GM23338 (cell line): ENCODE measurements at regions not wholly inside any gene's neighbourhood (a gene's known extent, or its start where the extent isn't known, plus 50 kb on each side); places are given as distances from the start of the nearest gene placed in this dataset.

Source experiments
- ATAC-seq: fragments of 200-7000 bp; cut with Tn5 transposase; 3 replicates; pipeline ENCODE4 v1.9.1; 2020
- DNase-seq: peaks from one replicate; pipeline ENCODE4 v3.0.0-alpha.2; 2015; ENCODE audit warnings: low spot score
- H2AFZ ChIP-seq: fragments of 200-600 bp; sonication (generic); 2 replicates; pipeline ENCODE4 v1.8.0; 2016; ENCODE audit warnings: antibody characterized with exemption, mild to moderate bottlenecking, moderate library complexity
- H3F3A ChIP-seq: fragments of 200-600 bp; sonication (generic); replicated peaks from 2 replicates; pipeline ENCODE4 v1.8.0; 2017; ENCODE audit warnings: antibody characterized with exemption, mixed run types, low read depth
- H3K27ac ChIP-seq: fragments of 200-600 bp; sonication (generic); 2 replicates; pipeline ENCODE4 v1.6.1; 2016; ENCODE audit warnings: low read depth
- H3K27me3 ChIP-seq: fragments of 200-600 bp; sonication (generic); 2 replicates; pipeline ENCODE4 v1.8.0; 2016; ENCODE audit warnings: mild to moderate bottlenecking, mixed run types, moderate library complexity; ENCODE audit not compliant: insufficient read depth
- H3K36me3 ChIP-seq: fragments of 200-600 bp; sonication (generic); 2 replicates; pipeline ENCODE4 v1.8.0; 2016; ENCODE audit warnings: mild to moderate bottlenecking; ENCODE audit not compliant: insufficient read depth
- H3K4me1 ChIP-seq: fragments of 200-600 bp; sonication (generic); 2 replicates; pipeline ENCODE4 v1.8.0; 2016; ENCODE audit warnings: mild to moderate bottlenecking, moderate library complexity; ENCODE audit not compliant: insufficient read depth
- H3K4me2 ChIP-seq: fragments of 200-600 bp; sonication (generic); 2 replicates; pipeline ENCODE4 v1.7.1; 2017; ENCODE audit warnings: mixed run types
- H3K4me3 ChIP-seq: fragments of 200-600 bp; sonication (generic); 2 replicates; pipeline ENCODE4 v1.6.1; 2016; ENCODE audit warnings: mixed run types
- H3K79me2 ChIP-seq: fragments of 200-600 bp; sonication (generic); replicated peaks from 2 replicates; pipeline ENCODE4 v1.8.0; 2017; ENCODE audit warnings: mild to moderate bottlenecking; ENCODE audit not compliant: insufficient read depth
- H3K9me2 ChIP-seq: fragments of 200-600 bp; sonication (generic); 2 replicates; pipeline ENCODE4 v1.8.0; 2017; ENCODE audit not compliant: insufficient read depth
- H4K20me1 ChIP-seq: fragments of 200-600 bp; sonication (generic); replicated peaks from 2 replicates; pipeline ENCODE4 v1.8.0; 2017; ENCODE audit warnings: mild to moderate bottlenecking; ENCODE audit not compliant: insufficient read depth
- H3K27ac Mint-ChIP-seq: 2 replicates; pipeline ENCODE4 v1.8.0; 2020; ENCODE audit warnings: inconsistent platforms, mild to moderate bottlenecking, moderate library complexity, mixed read lengths
- H3K27me3 Mint-ChIP-seq: 3 replicates; pipeline ENCODE4 v1.8.0; 2022; ENCODE audit warnings: low read depth, mild to moderate bottlenecking, moderate library complexity, mixed read lengths, inconsistent platforms; ENCODE audit not compliant: insufficient read depth, poor library complexity
- H3K36me3 Mint-ChIP-seq: 3 replicates; pipeline ENCODE4 v1.8.0; 2021; ENCODE audit warnings: low read depth, mild to moderate bottlenecking, inconsistent platforms, moderate library complexity, mixed read lengths
- H3K4me1 Mint-ChIP-seq: 3 replicates; pipeline ENCODE4 v1.8.0; 2020; ENCODE audit warnings: mild to moderate bottlenecking, inconsistent platforms, mixed read lengths
- H3K4me3 Mint-ChIP-seq: 3 replicates; pipeline ENCODE4 v1.8.0; 2021; ENCODE audit warnings: moderate library complexity, mild to moderate bottlenecking, inconsistent platforms, mixed read lengths
- H3K9me3 Mint-ChIP-seq: 3 replicates; pipeline ENCODE4 v1.8.0; 2020; ENCODE audit warnings: moderate library complexity, mild to moderate bottlenecking, inconsistent platforms, mixed read lengths
- EZH2 ChIP-seq: fragments of 200-600 bp; sonication (generic); IDR thresholded peaks from one replicate; pipeline ENCODE4 v1.8.0; 2017; ENCODE audit warnings: antibody characterized with exemption, mild to moderate bottlenecking, low read depth; ENCODE audit not compliant: unreplicated experiment
- NANOG ChIP-seq: IDR thresholded peaks from 2 replicates; pipeline ENCODE4 v1.6.1; 2016; ENCODE audit warnings: antibody characterized with exemption, borderline replicate concordance
- POLR2AphosphoS5 ChIP-seq: IDR thresholded peaks from 2 replicates; pipeline ENCODE4 v1.6.1; 2016; ENCODE audit warnings: antibody characterized with exemption, low read depth
- STAT1 ChIP-seq: IDR thresholded peaks from one replicate; pipeline ENCODE4 v1.6.1; 2016; ENCODE audit warnings: antibody characterized with exemption; ENCODE audit not compliant: unreplicated experiment
- ZNF114 ChIP-seq: fragments of 250-450 bp; sonication (Bioruptor Pico); IDR thresholded peaks from 2 replicates; pipeline ENCODE4 v1.5.0; 2020; ENCODE audit warnings: mild to moderate bottlenecking, moderate library complexity
- TF ChIP-seq, protein P1 (sequence below): fragments of 250-450 bp; sonication (Bioruptor Pico); IDR thresholded peaks from 2 replicates; pipeline ENCODE4 v1.5.0; 2020; ENCODE audit warnings: mild to moderate bottlenecking, moderate library complexity

DNA sequence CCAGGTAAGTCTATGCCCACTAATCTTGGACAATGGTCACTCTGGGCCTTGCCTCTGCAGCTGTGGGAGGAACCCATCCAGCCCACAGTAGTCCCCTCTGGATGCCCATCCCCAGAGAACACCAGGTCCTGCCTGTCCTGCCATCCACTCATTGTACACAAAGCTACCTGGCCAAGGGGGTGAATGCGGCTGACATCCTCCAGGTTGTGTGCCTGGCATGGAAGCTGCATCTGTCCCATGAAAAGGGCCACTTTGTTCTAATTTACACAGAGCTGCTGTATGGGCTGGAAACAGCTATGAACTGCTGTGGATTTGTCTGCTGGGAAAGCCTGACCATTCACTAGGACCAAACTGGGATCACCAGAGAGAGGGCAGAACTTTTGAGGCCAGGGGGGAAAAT, 324.8 kb downstream of the LRFN2 start (continued):
- TF ChIP-seq, protein P1, sequence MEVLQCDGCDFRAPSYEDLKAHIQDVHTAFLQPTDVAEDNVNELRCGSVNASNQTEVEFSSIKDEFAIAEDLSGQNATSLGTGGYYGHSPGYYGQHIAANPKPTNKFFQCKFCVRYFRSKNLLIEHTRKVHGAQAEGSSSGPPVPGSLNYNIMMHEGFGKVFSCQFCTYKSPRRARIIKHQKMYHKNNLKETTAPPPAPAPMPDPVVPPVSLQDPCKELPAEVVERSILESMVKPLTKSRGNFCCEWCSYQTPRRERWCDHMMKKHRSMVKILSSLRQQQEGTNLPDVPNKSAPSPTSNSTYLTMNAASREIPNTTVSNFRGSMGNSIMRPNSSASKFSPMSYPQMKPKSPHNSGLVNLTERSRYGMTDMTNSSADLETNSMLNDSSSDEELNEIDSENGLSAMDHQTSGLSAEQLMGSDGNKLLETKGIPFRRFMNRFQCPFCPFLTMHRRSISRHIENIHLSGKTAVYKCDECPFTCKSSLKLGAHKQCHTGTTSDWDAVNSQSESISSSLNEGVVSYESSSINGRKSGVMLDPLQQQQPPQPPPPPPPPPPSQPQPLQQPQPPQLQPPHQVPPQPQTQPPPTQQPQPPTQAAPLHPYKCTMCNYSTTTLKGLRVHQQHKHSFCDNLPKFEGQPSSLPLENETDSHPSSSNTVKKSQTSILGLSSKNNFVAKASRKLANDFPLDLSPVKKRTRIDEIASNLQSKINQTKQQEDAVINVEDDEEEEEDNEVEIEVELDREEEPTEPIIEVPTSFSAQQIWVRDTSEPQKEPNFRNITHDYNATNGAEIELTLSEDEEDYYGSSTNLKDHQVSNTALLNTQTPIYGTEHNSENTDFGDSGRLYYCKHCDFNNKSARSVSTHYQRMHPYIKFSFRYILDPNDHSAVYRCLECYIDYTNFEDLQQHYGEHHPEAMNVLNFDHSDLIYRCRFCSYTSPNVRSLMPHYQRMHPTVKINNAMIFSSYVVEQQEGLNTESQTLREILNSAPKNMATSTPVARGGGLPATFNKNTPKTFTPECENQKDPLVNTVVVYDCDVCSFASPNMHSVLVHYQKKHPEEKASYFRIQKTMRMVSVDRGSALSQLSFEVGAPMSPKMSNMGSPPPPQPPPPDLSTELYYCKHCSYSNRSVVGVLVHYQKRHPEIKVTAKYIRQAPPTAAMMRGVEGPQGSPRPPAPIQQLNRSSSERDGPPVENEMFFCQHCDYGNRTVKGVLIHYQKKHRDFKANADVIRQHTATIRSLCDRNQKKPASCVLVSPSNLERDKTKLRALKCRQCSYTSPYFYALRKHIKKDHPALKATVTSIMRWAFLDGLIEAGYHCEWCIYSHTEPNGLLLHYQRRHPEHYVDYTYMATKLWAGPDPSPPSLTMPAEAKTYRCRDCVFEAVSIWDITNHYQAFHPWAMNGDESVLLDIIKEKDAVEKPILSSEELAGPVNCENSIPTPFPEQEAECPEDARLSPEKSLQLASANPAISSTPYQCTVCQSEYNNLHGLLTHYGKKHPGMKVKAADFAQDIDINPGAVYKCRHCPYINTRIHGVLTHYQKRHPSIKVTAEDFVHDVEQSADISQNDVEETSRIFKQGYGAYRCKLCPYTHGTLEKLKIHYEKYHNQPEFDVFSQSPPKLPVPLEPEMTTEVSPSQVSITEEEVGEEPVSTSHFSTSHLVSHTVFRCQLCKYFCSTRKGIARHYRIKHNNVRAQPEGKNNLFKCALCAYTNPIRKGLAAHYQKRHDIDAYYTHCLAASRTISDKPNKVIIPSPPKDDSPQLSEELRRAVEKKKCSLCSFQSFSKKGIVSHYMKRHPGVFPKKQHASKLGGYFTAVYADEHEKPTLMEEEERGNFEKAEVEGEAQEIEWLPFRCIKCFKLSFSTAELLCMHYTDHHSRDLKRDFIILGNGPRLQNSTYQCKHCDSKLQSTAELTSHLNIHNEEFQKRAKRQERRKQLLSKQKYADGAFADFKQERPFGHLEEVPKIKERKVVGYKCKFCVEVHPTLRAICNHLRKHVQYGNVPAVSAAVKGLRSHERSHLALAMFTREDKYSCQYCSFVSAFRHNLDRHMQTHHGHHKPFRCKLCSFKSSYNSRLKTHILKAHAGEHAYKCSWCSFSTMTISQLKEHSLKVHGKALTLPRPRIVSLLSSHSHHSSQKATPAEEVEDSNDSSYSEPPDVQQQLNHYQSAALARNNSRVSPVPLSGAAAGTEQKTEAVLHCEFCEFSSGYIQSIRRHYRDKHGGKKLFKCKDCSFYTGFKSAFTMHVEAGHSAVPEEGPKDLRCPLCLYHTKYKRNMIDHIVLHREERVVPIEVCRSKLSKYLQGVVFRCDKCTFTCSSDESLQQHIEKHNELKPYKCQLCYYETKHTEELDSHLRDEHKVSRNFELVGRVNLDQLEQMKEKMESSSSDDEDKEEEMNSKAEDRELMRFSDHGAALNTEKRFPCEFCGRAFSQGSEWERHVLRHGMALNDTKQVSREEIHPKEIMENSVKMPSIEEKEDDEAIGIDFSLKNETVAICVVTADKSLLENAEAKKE (CRISPR knock-in tag), result no peak

DNA sequence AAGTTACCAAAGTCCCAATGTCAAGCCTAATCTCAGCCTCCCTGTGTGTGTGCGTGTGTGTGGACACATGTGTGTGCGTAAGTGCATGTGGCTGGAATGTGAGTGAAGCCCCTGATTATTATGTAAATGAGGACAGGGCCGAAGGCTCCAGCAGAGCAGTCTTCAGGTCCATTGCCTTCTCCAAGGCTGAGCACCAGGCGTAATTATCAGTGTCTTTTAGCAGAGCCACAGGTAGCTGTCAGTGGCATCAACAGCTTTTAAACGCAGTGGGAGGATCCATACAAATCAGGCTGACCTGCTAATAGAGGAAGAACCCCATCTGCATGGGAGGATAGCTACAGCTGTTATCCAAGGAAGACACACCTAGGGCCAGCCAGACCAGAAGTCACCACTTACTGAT, 324.3 kb upstream of the MOCS1 start:
- H3K4me1 Mint-ChIP-seq, result peaks cover 4% of the 10 kb centered on the region
- peaks cover 2% of the 10 kb centered on the region for H3K27me3 Mint-ChIP-seq
- TF ChIP-seq EZH2, result no peak
- TF ChIP-seq STAT1, result no peak
- no peak for TF ChIP-seq POLR2AphosphoS5
- no peak for TF ChIP-seq ZNF114
- no peak for TF ChIP-seq NANOG
- Histone ChIP-seq H3K9me2 (no peaks in the 10 kb centered on the region; the same call in 1 of the 2 replicates), H3K36me3 (no peaks in the 10 kb centered on the region), H4K20me1 (no peaks in the 10 kb centered on the region), H2AFZ (no peak overlapping the region), H3F3A (no peaks in the 10 kb centered on the region), H3K4me2 (no peak overlapping the region), H3K4me1 (no peaks in the 10 kb centered on the region; the same call in 1 of the 2 replicates), H3K4me3 (no peak overlapping the region), H3K27me3 (no peaks in the 10 kb centered on the region), H3K79me2 (no peaks in the 10 kb centered on the region), H3K27ac (no peak overlapping the region)
- H3K4me3 Mint-ChIP-seq, result no peak overlapping the region
- no peaks in the 10 kb centered on the region for H3K9me3 Mint-ChIP-seq
- ATAC-seq (peak; percentile 48), DNase-seq (no peak)
- H3K27ac Mint-ChIP-seq, result no peak overlapping the region
- no peaks in the 10 kb centered on the region for H3K36me3 Mint-ChIP-seq
